GM11168 (cell line): ENCODE measurements at regions not wholly inside any gene's neighbourhood (a gene's known extent, or its start where the extent isn't known, plus 50 kb on each side); places are given as distances from the start of the nearest gene placed in this dataset.

Experiments used
- in situ Hi-C: fragments of 300-500 bp; cut with MboI; formaldehyde crosslinking; loops from one replicate; pipeline ENCODE4 v1.12.0; 2022; ENCODE audit warnings: low sequenced_read_pairs; ENCODE audit not compliant: unreplicated experiment

- in situ Hi-C loops: no loop called here
Measured at GRCh38 chr7:118531566-118531965, 307.1 kb downstream of the ANKRD7 start.

- in situ Hi-C loops: no loop called here
Measured at GRCh38 chr7:118559207-118559606, 334.7 kb downstream of the ANKRD7 start.

DNA sequence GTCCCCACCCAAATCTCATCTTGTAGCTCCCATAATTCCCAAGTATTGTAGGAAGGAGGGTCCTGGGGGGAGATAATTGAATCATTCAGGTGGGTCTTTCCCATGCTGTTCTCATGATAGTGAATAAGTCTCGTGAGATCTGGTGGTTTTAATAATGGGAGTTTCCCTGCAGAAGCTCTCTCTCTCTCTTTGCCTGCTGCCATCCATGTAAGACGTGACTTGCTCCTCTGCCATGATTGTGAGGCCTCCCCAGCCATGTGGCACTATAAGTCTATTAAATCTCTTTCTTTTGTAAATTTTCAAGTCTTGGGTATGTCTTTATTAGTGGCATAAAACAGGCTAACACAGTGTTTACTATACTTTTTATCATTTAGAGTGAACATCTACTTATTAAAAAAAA lies 338.8 kb downstream of the ANKRD7 start:
- in situ Hi-C loops: no loop called here

DNA sequence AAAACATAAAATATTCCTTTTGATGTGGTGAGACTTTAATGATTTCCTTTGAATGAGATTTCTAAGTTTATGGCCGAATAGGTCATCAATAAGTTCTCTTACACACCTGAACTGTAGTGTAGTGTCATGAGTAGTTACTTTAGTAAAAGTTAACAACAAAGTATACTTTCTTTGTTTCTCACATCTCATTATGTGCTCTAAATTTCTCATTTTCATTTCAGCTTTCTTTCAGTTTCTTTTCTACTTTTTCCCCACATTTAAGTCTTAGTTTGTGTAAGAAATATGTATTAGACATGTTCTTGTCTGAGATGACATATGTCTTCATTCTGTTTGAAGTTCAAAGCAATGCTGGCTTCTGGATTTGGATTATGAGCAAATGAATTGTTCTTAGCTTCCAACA lies 348.1 kb downstream of the ANKRD7 start:
- in situ Hi-C loops: no loop called here

GRCh38 chr7:118573085-118573484 lies 348.6 kb downstream of the ANKRD7 start:
- in situ Hi-C loops: no loop called here

DNA sequence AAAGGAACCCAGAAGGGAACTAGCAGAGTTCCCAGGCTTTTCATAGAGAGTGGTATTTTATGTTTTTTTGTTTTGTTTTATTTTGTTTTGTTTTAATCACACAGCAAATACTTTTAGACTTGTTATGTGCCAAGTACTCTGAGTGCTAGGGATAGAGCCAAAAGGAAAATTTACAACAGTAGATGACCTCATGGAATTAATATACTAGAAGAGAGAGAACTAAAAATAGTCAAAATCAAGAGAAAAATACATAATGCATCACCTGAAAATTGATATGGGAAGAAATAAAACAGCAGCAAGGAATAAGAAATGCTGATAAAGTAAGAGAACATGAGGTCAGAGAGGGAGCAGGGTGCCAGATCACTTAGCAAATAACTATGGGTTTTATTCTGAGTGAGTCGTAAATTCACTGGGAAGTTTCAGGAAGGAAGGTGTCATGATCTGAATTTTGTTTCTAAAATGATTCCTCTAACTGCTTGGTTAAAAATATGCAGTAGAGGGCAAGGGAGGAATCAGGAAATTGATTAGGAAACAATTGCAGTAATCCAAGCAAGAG lies 351.0 kb downstream of the ANKRD7 start:
- in situ Hi-C loops: no loop called here

GRCh38 chr7:118580743-118581382 lies 356.4 kb downstream of the ANKRD7 start:
- in situ Hi-C loops: no loop called here

- in situ Hi-C loops: no loop called here
Measured at GRCh38 chr7:118583641-118584040, 359.1 kb downstream of the ANKRD7 start.

- in situ Hi-C loops: no loop called here
Measured at GRCh38 chr7:118586248-118586647, 361.7 kb downstream of the ANKRD7 start.

DNA sequence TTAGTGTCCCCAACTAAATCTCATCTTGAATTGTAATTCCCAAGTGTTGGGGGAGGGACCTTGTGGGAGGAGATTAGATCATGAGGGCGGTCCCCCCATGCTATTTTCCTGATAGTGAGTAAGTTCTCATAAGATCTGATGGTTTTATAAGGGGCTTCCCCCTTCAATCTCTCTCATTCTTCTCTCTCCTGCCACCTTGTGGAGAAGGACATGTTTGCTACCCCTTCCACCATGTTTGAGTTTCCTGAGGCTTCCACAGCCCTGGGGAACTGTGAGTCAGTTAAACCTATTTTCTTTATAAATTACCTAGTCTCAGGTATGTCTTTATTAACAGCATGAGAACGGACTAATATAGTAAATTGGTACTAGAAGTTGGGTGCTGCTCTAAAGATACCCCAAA lies 365.6 kb downstream of the ANKRD7 start:
- in situ Hi-C loops: no loop called here

- in situ Hi-C loops: no loop called here
Measured at GRCh38 chr7:118602090-118602489, 377.6 kb downstream of the ANKRD7 start.

DNA sequence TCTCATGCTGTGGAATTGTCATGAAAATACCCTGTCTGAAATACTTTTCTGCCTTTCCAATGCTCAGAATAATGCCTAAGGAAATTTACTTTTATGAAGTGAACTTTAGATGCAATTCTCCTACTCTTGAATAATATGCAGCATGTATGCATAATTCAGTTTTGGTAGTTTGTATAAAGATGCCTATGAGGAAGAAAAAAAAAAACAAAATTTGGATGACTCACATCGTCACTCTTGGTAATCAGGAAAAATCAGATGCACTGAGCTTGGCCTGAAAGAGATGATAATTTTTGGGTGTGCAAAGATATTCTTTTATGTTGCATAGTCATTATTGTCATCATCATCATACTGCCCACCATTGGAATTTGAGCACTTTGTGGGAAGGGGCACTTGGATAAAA lies 382.1 kb downstream of the ANKRD7 start:
- in situ Hi-C loops: no loop called here

GRCh38 chr7:118609207-118609606 lies 384.7 kb downstream of the ANKRD7 start:
- in situ Hi-C loops: no loop called here

GRCh38 chr7:118615681-118616080 lies 391.2 kb downstream of the ANKRD7 start:
- in situ Hi-C loops: no loop called here

DNA sequence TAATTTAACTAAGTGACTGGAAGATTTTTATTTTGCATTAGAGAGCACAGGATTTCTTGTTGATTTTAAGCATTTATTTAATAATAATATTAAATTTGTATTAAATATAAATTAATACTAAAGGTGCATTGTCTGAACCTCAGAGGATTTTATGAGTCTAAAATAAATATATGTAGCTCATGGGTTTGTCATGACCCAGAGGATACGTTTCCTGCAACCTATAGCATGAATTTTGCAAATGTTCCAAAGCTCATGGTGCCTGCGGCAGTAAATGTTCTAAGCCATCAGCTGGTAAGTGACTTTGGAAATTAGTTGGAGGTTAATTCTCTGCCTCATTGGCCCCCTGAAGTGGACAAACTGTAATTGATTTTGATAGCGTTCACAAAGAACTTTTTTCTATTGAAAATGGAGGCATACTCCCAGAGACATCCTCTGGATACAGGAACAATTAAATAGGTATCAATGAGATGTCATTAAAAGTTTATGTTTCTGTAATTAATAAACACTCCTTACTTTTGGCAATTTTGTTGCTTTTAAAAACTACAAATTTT lies 397.4 kb downstream of the ANKRD7 start:
- in situ Hi-C loops: no loop called here

- in situ Hi-C loops: no loop called here
Measured at GRCh38 chr7:118626739-118627138, 402.2 kb downstream of the ANKRD7 start.

DNA sequence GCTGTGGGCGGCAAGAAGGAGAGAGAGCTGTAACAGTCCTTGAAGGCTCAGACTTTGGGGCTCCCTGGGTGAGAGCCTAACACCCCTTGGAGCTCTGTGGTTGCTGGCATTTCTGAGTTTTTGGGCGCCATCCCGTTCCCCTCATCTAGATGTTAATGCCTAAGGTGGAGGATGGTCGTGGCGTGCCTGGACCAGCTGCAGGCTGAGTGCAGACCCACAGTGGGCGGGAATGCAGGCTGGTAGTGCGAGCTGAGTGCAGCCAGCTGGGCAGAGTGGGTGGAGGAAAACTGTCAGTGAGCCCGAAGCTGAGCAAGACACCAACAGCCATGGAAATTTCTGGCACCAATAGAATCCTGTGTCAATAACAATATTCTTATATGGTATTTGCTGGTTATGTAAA lies 403.0 kb downstream of the ANKRD7 start:
- in situ Hi-C loops: no loop called here

DNA sequence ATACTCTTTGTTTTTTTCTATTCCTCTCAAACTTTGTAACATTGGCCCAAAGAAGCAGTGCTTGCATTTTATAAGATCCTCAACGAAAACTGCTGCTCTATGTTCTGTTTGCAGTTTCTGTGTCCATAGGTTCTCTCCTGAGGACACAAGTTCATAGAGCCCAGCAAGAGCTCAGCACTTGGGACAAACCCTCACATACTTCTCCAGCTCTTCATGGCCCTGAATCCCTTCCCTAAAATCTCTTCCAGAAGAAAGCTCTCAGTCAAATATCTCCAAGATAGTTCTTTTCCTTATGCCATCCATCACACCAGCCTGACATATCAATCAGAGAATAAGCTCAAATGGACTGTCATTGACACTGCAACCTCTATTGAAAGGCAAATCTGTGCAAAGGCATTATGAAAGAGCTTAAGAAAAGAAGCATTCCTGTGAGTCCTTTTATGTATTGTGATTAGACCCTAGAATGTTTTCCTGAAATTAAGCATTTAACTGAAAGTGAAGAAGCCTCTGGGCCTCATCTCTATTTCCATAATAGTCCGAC lies 405.5 kb downstream of the ANKRD7 start:
- in situ Hi-C loops: no loop called here

DNA sequence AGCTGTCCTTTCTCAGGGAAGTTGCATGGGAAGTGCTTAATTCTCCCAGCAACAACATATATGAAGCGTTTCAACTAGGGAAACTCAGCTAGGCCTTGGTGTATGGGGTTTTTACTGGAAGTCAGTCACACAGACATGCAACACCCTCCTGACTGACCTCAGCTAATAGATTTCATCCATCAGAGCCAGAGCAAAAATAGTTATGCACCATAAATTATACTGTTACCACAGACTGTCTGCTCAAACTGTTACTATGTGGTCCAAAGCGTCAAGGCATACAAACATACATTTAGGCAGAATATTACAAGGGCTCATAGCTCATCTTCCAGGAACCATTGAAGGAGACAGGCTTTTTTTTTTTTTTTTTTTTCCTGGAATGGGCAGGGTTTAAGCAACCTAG lies 417.9 kb downstream of the ANKRD7 start:
- in situ Hi-C loops: no loop called here

- in situ Hi-C loops: no loop called here
Measured at GRCh38 chr7:118644346-118644745, 419.8 kb downstream of the ANKRD7 start.

GRCh38 chr7:118648002-118648401 lies 423.5 kb downstream of the ANKRD7 start:
- in situ Hi-C loops: no loop called here
